ENCODE measurements at regions not wholly inside any gene's neighbourhood (a gene's known extent, or its start where the extent isn't known, plus 50 kb on each side); places are given as distances from the start of the nearest gene placed in this dataset.

- DNase-seq, result no peak
- no peaks in the 10 kb centered on the region for H3K27me3 Mint-ChIP-seq
- H3K9me3 Mint-ChIP-seq, result peaks cover 0 to 1% (median 0%) of the 10 kb centered on the region in 7 donors
- H3K4me3 Mint-ChIP-seq, result no peak overlapping the region
- no peaks in the 10 kb centered on the region for H3K4me1 Mint-ChIP-seq
- H3K27ac Mint-ChIP-seq, result no peak overlapping the region
- no peaks in the 10 kb centered on the region for H3K36me3 Mint-ChIP-seq
- ATAC-seq (ENCODE audit: low read depth in 2 of 2), result no peak
Observed at GRCh38 chr5:58046371-58046770, 413.5 kb downstream of the PLK2 start.

- DNase-seq, result no peak
- Mint-ChIP-seq H3K4me1 (no peaks in the 10 kb centered on the region), H3K9me3 (no peaks in the 10 kb centered on the region), H3K27ac (no peak overlapping the region), H3K4me3 (no peak overlapping the region), H3K27me3 (no peaks in the 10 kb centered on the region), H3K36me3 (no peaks in the 10 kb centered on the region)
- no peak for ATAC-seq (ENCODE audit: low read depth in 2 of 2)
Observed at GRCh38 chr5:58044166-58044565, 415.7 kb downstream of the PLK2 start.

- H3K9me3 Mint-ChIP-seq, result no peaks in the 10 kb centered on the region
- peak overlapping the region in 1 of 6 donors; percentile 9 for H3K27ac Mint-ChIP-seq
- H3K4me3 Mint-ChIP-seq, result no peak overlapping the region
- H3K27me3 Mint-ChIP-seq, result no peaks in the 10 kb centered on the region
- no peaks in the 10 kb centered on the region for H3K36me3 Mint-ChIP-seq
- ATAC-seq (ENCODE audit: low read depth in 2 of 2), result no peak
- DNase-seq, result no peak
- H3K4me1 Mint-ChIP-seq, result no peaks in the 10 kb centered on the region
Observed at GRCh38 chr5:58043032-58043945, 416.6 kb downstream of the PLK2 start.

DNA sequence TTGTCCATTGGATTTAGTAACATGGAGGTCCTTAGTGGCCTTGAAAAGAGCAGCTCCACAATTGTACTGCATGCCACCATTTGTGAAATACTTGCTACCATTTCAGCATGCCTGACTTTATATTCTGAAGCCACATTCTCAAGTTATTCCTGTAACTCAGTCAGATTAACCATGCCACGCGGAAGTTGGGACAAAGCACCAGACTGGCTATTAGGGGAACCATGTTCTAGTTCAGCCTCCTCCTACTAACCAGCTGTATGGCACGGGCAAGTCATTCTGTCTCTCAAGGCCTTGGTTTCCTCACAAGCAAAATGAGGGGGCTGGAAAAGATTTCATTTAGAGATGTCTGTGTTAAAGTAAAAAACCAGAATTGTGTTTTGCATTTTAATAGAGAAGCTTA is 418.0 kb downstream of the PLK2 start:
- Mint-ChIP-seq H3K27me3 (no peaks in the 10 kb centered on the region), H3K4me3 (no peak overlapping the region), H3K9me3 (no peaks in the 10 kb centered on the region), H3K4me1 (no peaks in the 10 kb centered on the region), H3K36me3 (no peaks in the 10 kb centered on the region), H3K27ac (no peak overlapping the region)
- DNase-seq (no peak), ATAC-seq (ENCODE audit: low read depth in 2 of 2) (no peak)

GRCh38 chr5:58040846-58041245 is 419.0 kb downstream of the PLK2 start:
- H3K36me3 Mint-ChIP-seq, result no peaks in the 10 kb centered on the region
- H3K4me3 Mint-ChIP-seq, result no peak overlapping the region
- ATAC-seq (ENCODE audit: low read depth in 2 of 2) (no peak), DNase-seq (no peak)
- no peaks in the 10 kb centered on the region for H3K9me3 Mint-ChIP-seq
- H3K4me1 Mint-ChIP-seq, result no peaks in the 10 kb centered on the region
- H3K27me3 Mint-ChIP-seq, result no peaks in the 10 kb centered on the region
- no peak overlapping the region for H3K27ac Mint-ChIP-seq

DNA sequence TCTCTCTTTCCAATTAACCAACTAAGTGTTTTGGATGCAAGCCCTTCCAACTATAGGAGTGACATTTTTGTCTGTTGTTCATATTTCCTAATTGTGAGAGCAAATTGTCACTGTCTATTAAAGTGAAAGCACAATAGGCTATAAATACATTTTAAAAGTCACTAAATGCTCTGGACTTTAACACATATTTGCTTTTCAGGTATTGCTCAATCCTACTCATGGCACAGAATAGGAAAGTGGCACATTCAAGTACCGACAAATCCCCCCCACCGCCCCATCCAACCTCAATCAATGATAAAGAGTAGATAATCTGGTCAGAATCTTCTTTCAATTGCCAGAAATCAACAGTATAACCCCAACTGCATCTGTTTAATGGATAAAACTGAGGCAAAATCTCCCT is 419.8 kb downstream of the PLK2 start:
- ATAC-seq (ENCODE audit: low read depth in 2 of 2) (no peak), DNase-seq (no peak)
- no peak overlapping the region for H3K4me3 Mint-ChIP-seq
- H3K27me3 Mint-ChIP-seq, result no peaks in the 10 kb centered on the region
- H3K9me3 Mint-ChIP-seq, result no peaks in the 10 kb centered on the region
- no peak overlapping the region for H3K27ac Mint-ChIP-seq
- no peaks in the 10 kb centered on the region for H3K36me3 Mint-ChIP-seq
- no peaks in the 10 kb centered on the region for H3K4me1 Mint-ChIP-seq

DNA sequence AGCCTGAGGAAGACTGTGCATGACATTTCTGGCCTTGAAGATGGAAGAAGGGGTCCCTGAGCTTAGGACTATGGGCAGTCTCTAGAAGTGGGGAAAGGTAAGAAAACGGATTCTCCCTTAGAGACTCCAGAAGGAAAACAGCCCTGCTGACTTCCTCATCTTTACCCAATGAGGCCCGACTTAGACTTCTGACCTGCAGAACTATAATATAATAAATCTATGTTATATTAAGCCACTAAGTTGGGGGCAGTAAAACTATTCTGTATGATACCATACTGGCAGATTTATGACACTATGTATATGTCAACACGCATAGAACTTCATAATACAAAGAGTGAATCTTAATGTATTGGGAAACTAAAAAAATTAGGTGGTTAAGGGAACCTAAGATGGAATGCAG is 422.0 kb downstream of the PLK2 start:
- Mint-ChIP-seq H3K27me3 (no peaks in the 10 kb centered on the region), H3K27ac (no peak overlapping the region), H3K36me3 (no peaks in the 10 kb centered on the region), H3K4me3 (no peak overlapping the region), H3K4me1 (no peaks in the 10 kb centered on the region), H3K9me3 (no peaks in the 10 kb centered on the region)
- DNase-seq (no peak), ATAC-seq (ENCODE audit: low read depth in 2 of 2) (no peak)

DNA sequence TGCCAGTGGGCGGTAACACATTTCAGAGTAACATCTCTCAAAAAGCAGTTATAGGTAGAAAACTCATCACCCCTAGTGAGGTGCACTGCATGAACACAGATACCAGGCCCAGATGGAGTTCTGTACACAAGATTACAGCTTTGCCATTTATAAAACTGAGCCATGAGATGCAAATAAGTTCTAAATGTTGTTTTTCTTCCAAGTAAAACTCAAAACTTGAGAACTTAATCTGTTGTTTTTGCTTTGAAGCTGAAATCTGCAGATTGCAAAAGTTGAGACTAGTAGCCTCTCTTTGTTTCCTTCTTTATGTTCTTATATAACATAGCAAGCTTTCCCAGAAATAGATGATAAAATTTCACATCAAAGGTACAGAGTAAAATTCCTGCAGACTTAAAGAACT is 434.1 kb downstream of the PLK2 start:
- Mint-ChIP-seq H3K9me3 (peaks cover 0 to 3% (median 0%) of the 10 kb centered on the region in 7 donors), H3K27me3 (no peaks in the 10 kb centered on the region), H3K27ac (no peak overlapping the region), H3K4me3 (no peak overlapping the region), H3K4me1 (no peaks in the 10 kb centered on the region), H3K36me3 (no peaks in the 10 kb centered on the region)
- DNase-seq (no peak), ATAC-seq (ENCODE audit: low read depth in 2 of 2) (no peak)

DNA sequence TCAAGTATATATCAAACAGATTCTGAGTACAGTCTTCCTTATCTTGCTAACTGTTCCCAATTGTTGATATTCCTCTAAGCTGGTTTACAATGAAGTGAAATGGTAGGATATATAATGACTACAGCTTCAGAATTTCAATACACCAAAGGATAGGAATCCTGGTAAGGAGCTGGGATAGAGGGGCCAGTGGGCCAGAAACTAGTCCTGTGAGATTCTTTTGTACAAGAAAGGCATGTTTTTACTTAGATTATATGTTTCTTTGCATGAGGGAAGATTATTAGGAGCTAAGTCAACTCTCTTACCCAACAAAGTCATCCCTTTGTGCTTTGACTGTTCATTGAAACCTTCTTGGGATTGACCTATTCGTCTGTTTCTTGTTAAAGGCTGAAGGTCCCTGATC is 435.7 kb downstream of the PLK2 start:
- H3K27me3 Mint-ChIP-seq, result no peaks in the 10 kb centered on the region
- no peaks in the 10 kb centered on the region for H3K9me3 Mint-ChIP-seq
- no peak overlapping the region for H3K27ac Mint-ChIP-seq
- no peak overlapping the region for H3K4me3 Mint-ChIP-seq
- H3K4me1 Mint-ChIP-seq, result no peaks in the 10 kb centered on the region
- no peak for DNase-seq
- ATAC-seq (ENCODE audit: low read depth in 2 of 2), result no peak
- no peaks in the 10 kb centered on the region for H3K36me3 Mint-ChIP-seq

DNA sequence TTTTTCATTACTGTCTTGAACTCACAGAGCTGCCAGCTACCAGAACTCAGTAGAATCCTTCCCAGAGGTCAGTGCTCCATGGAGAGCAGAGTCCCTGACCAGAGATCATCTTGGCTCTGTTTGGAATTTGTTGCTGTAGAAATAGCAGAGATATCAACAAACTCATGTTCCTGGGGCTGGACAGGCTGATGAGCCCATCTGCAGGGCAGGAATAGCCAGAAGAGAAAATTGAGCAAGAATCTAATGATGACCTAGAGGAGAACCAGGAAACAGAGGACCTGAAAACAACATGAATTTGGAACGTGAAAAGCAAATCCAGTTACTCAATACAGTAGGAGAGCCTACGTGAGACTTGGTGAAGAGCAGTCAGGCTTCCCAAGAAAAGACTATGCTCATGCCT is 437.8 kb downstream of the PLK2 start:
- Mint-ChIP-seq H3K4me1 (no peaks in the 10 kb centered on the region), H3K27me3 (no peaks in the 10 kb centered on the region), H3K36me3 (no peaks in the 10 kb centered on the region), H3K4me3 (peak overlapping the region in 1 of 8 donors; percentile 53), H3K9me3 (no peaks in the 10 kb centered on the region), H3K27ac (no peak overlapping the region)
- ATAC-seq (ENCODE audit: low read depth in 2 of 2) (no peak), DNase-seq (no peak)

DNA sequence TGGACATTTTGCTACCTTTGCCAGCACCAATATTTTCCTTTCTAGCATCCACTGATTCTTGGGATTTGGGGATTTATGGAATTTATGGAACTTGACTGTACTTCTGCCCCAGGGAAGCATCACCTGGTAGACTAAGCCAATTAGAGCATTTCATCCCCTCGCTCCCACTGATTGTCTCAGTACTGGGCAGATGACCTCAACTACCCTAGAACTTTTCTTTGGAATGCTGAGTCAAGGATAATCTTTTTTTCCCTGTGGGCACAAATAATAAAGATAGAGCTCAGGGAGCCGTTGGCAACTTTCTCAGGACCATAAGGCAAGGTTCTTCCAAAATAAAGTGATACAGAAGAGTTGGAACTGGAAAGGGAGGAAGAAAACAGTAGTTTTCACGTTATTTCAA is 438.4 kb downstream of the PLK2 start:
- DNase-seq, result no peak
- no peak overlapping the region for H3K4me3 Mint-ChIP-seq
- no peaks in the 10 kb centered on the region for H3K9me3 Mint-ChIP-seq
- no peaks in the 10 kb centered on the region for H3K4me1 Mint-ChIP-seq
- no peaks in the 10 kb centered on the region for H3K27me3 Mint-ChIP-seq
- H3K27ac Mint-ChIP-seq, result no peak overlapping the region
- no peaks in the 10 kb centered on the region for H3K36me3 Mint-ChIP-seq
- ATAC-seq (ENCODE audit: low read depth in 2 of 2), result no peak

DNA sequence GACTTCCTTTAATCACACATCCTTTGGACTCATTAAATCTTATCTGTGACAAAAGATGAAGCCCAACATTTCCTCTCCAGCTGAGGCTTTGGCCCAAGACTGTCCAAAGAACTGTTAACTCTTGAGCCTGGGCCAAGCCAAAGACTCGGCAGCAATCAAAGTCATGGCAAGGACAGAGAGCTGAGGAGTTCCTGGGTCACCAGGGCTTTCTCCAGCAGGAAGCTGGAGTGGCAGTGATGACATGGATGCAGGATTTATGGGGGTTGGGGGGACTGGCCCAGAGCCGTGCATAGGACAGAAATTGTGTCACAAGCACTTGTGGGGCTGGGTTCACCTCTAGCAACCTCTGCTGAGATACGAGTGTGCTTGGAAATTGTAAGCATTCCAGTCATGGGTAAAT is 440.3 kb downstream of the PLK2 start:
- no peaks in the 10 kb centered on the region for H3K4me1 Mint-ChIP-seq

GRCh38 chr5:58018016-58018415 is 441.9 kb downstream of the PLK2 start:
- Mint-ChIP-seq H3K36me3 (no peaks in the 10 kb centered on the region), H3K9me3 (no peaks in the 10 kb centered on the region), H3K27me3 (no peaks in the 10 kb centered on the region), H3K4me1 (no peaks in the 10 kb centered on the region), H3K4me3 (no peak overlapping the region), H3K27ac (no peak overlapping the region)
- DNase-seq (no peak), ATAC-seq (ENCODE audit: low read depth in 2 of 2) (no peak)

More for the DNA sequence above, 440.3 kb downstream of the PLK2 start:
- no peaks in the 10 kb centered on the region for H3K27me3 Mint-ChIP-seq
- no peak for DNase-seq
- no peaks in the 10 kb centered on the region for H3K9me3 Mint-ChIP-seq
- no peak overlapping the region for H3K4me3 Mint-ChIP-seq
- H3K27ac Mint-ChIP-seq, result no peak overlapping the region
- no peaks in the 10 kb centered on the region for H3K36me3 Mint-ChIP-seq
- ATAC-seq (ENCODE audit: low read depth in 2 of 2), result no peak

DNA sequence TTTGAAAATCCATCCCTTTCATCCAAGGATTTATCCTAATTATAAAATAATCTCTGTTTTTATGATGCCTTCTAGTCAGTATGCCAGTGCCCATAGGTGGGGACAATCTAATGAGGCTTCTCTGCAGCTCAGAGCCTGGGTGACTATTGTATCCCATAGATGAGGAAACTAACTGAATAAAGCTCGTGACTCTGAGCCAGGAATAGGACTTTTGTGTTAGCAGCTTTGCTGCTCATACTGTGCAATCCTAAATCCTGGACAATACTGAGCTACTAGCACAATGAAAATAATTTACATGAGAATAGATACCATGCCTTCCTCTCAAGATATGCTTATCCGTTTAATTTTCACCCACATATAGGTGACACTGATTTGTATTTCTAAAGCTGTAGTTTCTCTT is 443.0 kb downstream of the PLK2 start:
- no peak for DNase-seq
- H3K4me1 Mint-ChIP-seq, result no peaks in the 10 kb centered on the region
- H3K9me3 Mint-ChIP-seq, result no peaks in the 10 kb centered on the region
- no peaks in the 10 kb centered on the region for H3K36me3 Mint-ChIP-seq
- no peak for ATAC-seq (ENCODE audit: low read depth in 2 of 2)
- H3K27me3 Mint-ChIP-seq, result no peaks in the 10 kb centered on the region
- no peak overlapping the region for H3K27ac Mint-ChIP-seq
- H3K4me3 Mint-ChIP-seq, result no peak overlapping the region

GRCh38 chr5:58016358-58016757 is 443.5 kb downstream of the PLK2 start:
- DNase-seq, result no peak
- no peak overlapping the region for H3K27ac Mint-ChIP-seq
- H3K4me1 Mint-ChIP-seq, result no peaks in the 10 kb centered on the region
- no peak overlapping the region for H3K4me3 Mint-ChIP-seq
- H3K27me3 Mint-ChIP-seq, result no peaks in the 10 kb centered on the region
- no peaks in the 10 kb centered on the region for H3K9me3 Mint-ChIP-seq
- ATAC-seq (ENCODE audit: low read depth in 2 of 2), result no peak
- H3K36me3 Mint-ChIP-seq, result no peaks in the 10 kb centered on the region

Data from naive B cell (primary cell).